ENCODE measurements at regions not wholly inside any gene's neighbourhood (a gene's known extent, or its start where the extent isn't known, plus 50 kb on each side); places are given as distances from the start of the nearest gene placed in this dataset.
"Not testable (repeated sequence)": the region's sequence is repeated elsewhere in the genome, so short reads cannot be mapped to it uniquely, and the experiment has no call there.

DNA sequence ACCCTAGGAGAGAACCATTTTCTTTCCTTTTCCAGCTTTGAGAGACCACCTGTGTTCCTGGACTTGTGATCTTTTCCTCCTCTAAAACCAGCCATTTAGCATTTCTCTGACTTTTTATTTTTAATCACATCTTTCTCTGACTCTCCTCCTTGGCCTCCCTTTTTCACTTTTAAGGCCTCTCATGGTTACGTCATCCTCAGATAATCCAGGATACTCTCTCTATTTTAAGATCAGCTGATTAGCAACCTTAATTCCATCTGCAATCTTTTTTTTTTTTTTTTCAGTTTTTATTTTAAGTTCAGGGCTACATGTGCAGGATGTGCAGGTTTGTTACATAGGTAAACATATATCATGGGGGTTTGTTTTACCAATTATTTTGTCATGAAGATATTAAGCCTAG, 54.0 kb downstream of the RFPL4B start:
- in situ Hi-C loops (cut with HindIII; ENCODE audit: low sequenced_read_pairs) = no loop called here

DNA sequence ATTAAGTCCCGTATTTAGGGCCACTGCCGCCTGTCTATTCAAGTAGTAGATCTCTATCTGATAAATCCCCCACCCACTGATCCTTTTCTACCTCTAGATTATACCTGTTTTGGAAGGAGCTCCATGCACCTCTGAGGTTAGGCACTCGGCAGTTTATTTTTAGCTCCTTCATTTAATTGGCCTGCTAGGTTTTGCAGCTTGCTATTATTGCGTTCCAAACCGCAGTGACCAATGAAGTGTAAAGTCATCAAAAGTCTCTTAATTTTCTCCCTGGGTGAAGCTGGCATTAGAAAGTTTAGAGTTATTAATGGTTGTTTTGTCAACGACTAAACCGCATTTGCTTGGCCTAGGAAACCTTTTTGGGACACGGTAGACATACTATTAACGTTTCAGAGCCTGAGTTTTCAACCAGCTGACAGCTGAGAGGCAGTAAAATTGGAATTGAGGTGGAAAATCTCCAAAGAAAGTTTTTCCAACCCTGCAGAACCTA, 60.0 kb downstream of the RFPL4B start:
- in situ Hi-C loops (cut with HindIII; ENCODE audit: low sequenced_read_pairs) = no loop called here

GRCh38 chr6:112408522-112408921, 61.4 kb downstream of the RFPL4B start:
- in situ Hi-C loops (cut with HindIII; ENCODE audit: low sequenced_read_pairs) = no loop called here

- in situ Hi-C loops (cut with HindIII; ENCODE audit: low sequenced_read_pairs) = no loop called here
Observed at GRCh38 chr6:112409311-112409710, 62.2 kb downstream of the RFPL4B start.

DNA sequence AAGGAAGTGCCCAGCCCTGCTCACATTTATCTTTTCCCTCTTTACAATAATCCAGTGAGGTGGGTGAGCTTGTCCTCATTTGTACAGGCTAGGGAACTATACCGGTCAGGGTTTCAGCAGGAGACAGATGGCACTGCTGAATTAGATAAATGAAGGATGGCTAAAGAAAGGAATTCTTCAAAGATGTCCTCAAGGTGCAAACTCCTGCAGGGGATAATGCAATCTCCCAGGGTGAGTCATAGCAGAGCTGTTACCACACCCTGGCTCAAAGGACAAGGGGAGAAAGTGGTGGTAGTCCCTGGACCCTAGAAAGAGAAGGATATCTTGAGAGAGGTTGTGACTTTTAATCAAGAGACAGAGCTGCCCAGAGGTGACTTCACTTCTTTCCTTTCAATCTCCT, 66.7 kb downstream of the RFPL4B start:
- in situ Hi-C loops (cut with HindIII; ENCODE audit: low sequenced_read_pairs) = no loop called here

DNA sequence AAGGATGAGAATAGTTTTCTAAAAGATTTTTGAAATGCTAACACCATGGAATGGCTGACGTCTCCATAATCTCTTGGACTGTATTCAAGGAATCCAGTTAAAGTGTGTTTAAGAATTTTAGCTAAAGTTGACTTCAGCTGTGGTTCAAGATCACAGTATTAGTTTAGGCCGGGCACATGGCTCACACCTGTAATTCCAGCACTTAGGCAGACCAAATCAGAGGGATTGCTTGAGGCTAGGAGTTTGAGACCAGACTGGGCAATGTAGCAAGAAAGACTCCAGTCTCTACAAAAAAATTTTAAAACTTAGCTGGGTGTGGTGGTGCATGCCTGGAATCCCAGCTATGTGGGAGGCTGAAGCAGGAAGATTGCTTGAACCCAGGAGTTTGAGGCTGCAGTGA, 68.2 kb downstream of the RFPL4B start:
- in situ Hi-C loops (cut with HindIII; ENCODE audit: low sequenced_read_pairs) = no loop called here

GRCh38 chr6:112416866-112417265, 69.7 kb downstream of the RFPL4B start:
- in situ Hi-C loops (cut with HindIII; ENCODE audit: low sequenced_read_pairs) = no loop called here

- in situ Hi-C loops (cut with HindIII; ENCODE audit: low sequenced_read_pairs) = not testable (repeated sequence)
Observed at GRCh38 chr6:112427011-112427410, 79.9 kb downstream of the RFPL4B start.

DNA sequence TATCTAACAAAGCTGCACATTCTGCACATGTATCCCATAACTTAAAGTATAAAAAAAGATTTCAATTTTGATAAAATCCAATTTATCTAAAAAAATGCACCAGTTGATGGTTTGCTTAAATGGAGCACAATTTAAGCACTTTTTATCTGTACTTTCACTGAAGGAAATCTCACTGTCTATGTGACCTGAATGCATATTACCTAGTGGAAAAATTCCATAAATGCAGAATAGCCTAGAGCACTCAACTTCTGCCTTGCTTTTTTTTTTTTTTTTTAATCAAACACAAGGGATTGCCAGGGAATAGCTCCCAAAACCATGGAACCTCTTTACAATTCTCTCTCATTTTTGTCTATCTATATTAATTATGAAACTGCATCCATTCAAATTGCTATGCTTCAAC, 80.4 kb downstream of the RFPL4B start:
- in situ Hi-C loops (cut with HindIII; ENCODE audit: low sequenced_read_pairs) = no loop called here

DNA sequence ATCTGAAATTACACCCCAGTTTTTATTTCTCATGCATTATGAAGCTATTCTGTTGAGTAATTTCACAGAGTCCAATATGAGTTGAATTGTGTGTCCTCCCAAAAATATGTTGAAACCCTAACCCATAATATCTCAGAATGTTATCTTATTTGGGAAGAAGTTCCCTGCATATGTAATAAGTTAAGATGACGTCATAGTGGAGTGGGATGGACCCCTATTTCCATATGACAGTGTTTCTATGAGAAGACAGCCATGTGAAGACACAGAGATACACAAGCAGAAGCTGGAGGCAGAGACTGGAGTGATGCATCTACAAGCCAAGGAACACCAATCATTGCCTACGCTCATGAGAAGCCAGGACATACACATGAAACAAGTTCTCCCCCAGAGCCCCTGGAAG, 81.3 kb downstream of the RFPL4B start:
- in situ Hi-C loops (cut with HindIII; ENCODE audit: low sequenced_read_pairs) = no loop called here

DNA sequence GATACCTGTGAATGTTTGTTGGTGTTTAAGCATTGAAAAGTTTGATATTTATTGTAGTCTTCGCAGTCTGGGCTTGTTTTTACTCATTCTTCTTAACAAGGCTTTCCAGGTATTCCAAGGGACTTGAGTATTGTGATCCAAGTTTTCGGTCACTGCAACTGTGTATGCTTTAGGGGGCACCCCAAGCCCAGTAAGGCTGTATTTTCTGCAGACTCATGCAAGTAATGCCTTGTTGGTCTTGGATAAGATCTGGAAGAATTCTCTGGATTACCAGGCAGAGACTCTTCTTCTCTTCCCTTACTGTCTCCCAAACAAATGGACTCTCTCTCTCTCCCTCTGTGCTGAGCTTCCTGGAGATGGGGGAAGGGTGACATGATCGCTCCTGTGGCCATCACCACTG, 82.1 kb downstream of the RFPL4B start:
- in situ Hi-C loops (cut with HindIII; ENCODE audit: low sequenced_read_pairs) = no loop called here

DNA sequence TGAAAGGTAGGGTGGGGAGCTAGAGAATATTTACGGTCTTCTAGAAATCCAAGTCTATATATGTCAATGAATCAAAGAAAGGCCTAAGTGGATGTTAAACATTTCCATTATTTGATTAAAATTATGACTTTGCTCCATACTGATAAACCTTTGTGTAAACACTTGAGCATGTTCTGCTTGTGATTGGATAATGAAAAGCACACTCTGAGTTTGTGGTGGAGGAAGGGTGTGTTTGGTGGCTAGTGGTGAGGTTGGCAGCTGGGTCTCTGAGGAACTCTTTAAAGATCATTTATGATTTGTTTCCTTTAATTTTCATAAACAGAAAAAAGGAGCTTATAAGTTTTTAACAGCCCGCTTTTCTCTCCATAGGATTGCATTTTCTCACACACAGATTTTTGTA, 84.7 kb downstream of the RFPL4B start:
- in situ Hi-C loops (cut with HindIII; ENCODE audit: low sequenced_read_pairs) = no loop called here

DNA sequence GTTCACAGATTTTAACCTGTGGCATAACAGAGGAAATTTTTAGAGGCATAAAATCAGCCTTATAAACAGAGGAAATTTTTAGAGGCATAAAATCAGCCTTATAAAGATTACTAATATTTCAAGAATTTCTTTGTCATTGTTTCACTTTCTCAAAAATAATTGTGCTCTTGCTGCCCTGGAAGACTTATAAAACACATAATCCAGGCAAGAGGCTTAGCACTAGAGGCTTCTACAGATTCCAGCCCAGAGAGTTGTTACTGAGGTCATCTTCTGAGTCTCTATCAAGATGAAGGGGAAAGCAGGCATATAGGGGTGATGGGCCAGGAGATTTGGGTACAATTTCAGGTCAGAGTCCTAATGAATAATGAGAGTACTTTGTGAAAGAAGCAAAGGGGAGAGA, 85.7 kb downstream of the RFPL4B start:
- in situ Hi-C loops (cut with HindIII; ENCODE audit: low sequenced_read_pairs) = no loop called here

DNA sequence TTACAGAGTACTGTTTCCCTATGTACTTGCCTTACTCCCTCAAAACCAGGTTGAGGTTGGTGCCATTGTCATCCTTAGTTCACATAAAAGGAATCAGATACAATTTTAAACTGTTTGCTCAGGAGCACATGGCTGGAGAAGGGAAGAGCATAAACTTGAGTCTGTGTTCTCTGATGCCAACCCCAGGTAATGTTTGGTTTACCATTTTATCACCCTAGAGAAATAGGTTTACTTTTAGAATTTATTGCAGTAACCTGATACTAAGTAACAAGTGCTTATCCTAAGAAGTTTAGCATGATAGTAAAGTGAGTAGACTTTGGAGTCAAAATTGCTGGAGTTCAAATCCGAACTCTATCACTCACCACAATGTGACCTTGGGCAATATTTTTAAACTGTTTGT, 86.3 kb downstream of the RFPL4B start:
- in situ Hi-C loops (cut with HindIII; ENCODE audit: low sequenced_read_pairs) = no loop called here

- in situ Hi-C loops (cut with HindIII; ENCODE audit: low sequenced_read_pairs) = no loop called here
Observed at GRCh38 chr6:112434896-112435435, 87.8 kb downstream of the RFPL4B start.

DNA sequence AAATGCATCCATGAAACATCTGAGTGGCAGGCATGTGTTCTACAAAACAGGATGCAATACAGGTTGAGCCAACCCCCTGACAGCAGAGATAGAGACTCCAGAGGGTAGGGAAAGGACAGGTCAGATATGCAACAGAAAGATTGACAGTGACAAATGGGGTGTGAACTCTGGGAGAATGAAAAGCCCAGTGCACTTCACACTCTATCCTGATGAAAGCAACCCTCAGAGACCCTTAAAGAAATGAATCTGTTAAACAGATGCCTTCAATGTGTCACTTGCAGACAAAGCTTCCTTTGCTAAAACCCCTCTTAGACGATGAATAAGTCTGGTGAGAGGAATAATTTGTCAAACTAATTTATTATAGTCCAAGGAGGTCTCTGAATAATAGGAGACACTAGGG, 89.9 kb downstream of the RFPL4B start:
- in situ Hi-C loops (cut with HindIII; ENCODE audit: low sequenced_read_pairs) = no loop called here

- in situ Hi-C loops (cut with HindIII; ENCODE audit: low sequenced_read_pairs) = no loop called here
Observed at GRCh38 chr6:112439010-112439409, 91.9 kb downstream of the RFPL4B start.

GRCh38 chr6:112439432-112439831, 92.3 kb downstream of the RFPL4B start:
- in situ Hi-C loops (cut with HindIII; ENCODE audit: low sequenced_read_pairs) = no loop called here

DNA sequence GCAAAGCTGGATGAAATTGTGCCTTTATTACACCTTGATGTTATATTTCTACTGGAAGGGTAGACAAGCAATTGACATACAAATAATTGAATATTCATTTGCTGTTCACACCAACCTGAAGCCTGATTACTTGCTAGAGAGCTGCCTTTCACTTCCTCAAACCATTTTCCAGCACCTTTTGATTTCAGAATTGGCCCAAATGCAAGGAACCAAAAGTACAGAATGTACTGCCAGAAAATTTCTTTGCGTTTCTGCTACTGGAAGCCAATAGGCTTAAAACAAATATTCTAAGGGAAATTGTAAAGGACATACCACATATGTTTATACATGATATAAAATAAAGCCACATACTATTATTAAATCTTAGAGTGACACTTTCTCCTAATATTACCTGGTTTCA, 94.5 kb downstream of the RFPL4B start:
- in situ Hi-C loops (cut with HindIII; ENCODE audit: low sequenced_read_pairs) = no loop called here

GRCh38 chr6:112443179-112444065, 96.3 kb downstream of the RFPL4B start:
- in situ Hi-C loops (cut with HindIII; ENCODE audit: low sequenced_read_pairs) = no loop called here

GRCh38 chr6:112448786-112449185, 101.7 kb downstream of the RFPL4B start:
- in situ Hi-C loops (cut with HindIII; ENCODE audit: low sequenced_read_pairs) = not testable (repeated sequence)

GRCh38 chr6:112450663-112451062, 103.5 kb downstream of the RFPL4B start:
- in situ Hi-C loops (cut with HindIII; ENCODE audit: low sequenced_read_pairs) = no loop called here

Data from endothelial cell of hepatic sinusoid (primary cell).